Activated CD8-positive, alpha-beta T cell treated with anti-CD3 and anti-CD28 coated beads for 36 hours (primary cell): ENCODE measurements at regions not wholly inside any gene's neighbourhood (a gene's known extent, or its start where the extent isn't known, plus 50 kb on each side); places are given as distances from the start of the nearest gene placed in this dataset.

Experiments
- ATAC-seq: fragments of 200-7000 bp; cut with Tn5 transposase; one replicate; pipeline ENCODE4 v1.10.0; 2021; ENCODE audit warnings: mild to moderate bottlenecking, moderate library complexity
- CTCF ChIA-PET: fragments of 350-600 bp; sonication (Branson Sonifier 250); formaldehyde crosslinking; loops from one replicate; lab custom pipeline; 2021; ENCODE audit warnings: antibody characterized with exemption; lab: Charles Lee
- POLR2A ChIA-PET: fragments of 350-600 bp; sonication (Branson Sonifier 250); formaldehyde crosslinking; loops from one replicate; lab custom pipeline; 2021; ENCODE audit warnings: antibody characterized with exemption; lab: Charles Lee
- DNase-seq: peaks from one replicate; pipeline ENCODE4 v3.0.0-alpha.2; 2020
- H3K27ac Mint-ChIP-seq: one replicate; pipeline ENCODE4 v1.8.0; 2021; ENCODE audit warnings: mild to moderate bottlenecking, mixed read lengths
- H3K27me3 Mint-ChIP-seq: one replicate; pipeline ENCODE4 v1.8.0; 2021; ENCODE audit warnings: mixed read lengths
- H3K36me3 Mint-ChIP-seq: one replicate; pipeline ENCODE4 v1.8.0; 2021; ENCODE audit warnings: low read depth, mixed read lengths
- H3K4me1 Mint-ChIP-seq: one replicate; pipeline ENCODE4 v1.8.0; 2021; ENCODE audit warnings: low read depth, mixed read lengths
- H3K4me3 Mint-ChIP-seq: one replicate; pipeline ENCODE4 v1.8.0; 2021; ENCODE audit warnings: mild to moderate bottlenecking, moderate library complexity, mixed read lengths
- H3K9me3 Mint-ChIP-seq: one replicate; pipeline ENCODE4 v1.8.0; 2021; ENCODE audit warnings: mixed read lengths
- intact Hi-C: fragments of 100-400 bp; cut with micrococcal nuclease; formaldehyde crosslinking; loops from one replicate; pipeline ENCODE4 v1.10.0; 2022
- TF ChIP-seq, protein P1 (sequence below): fragments of 200-600 bp; IDR thresholded peaks from one replicate; pipeline ENCODE4 v1.8.0; 2022; ENCODE audit warnings: antibody characterized with exemption, mild to moderate bottlenecking

- ATAC-seq (no peak), DNase-seq (no peak)
- peaks cover 3% of the 10 kb centered on the region for H3K9me3 Mint-ChIP-seq
- no peak overlapping the region for H3K27ac Mint-ChIP-seq
- no peaks in the 10 kb centered on the region for H3K36me3 Mint-ChIP-seq
- ChIA-PET CTCF (no interaction called here), POLR2A (no interaction called here)
- TF ChIP-seq, protein P1, sequence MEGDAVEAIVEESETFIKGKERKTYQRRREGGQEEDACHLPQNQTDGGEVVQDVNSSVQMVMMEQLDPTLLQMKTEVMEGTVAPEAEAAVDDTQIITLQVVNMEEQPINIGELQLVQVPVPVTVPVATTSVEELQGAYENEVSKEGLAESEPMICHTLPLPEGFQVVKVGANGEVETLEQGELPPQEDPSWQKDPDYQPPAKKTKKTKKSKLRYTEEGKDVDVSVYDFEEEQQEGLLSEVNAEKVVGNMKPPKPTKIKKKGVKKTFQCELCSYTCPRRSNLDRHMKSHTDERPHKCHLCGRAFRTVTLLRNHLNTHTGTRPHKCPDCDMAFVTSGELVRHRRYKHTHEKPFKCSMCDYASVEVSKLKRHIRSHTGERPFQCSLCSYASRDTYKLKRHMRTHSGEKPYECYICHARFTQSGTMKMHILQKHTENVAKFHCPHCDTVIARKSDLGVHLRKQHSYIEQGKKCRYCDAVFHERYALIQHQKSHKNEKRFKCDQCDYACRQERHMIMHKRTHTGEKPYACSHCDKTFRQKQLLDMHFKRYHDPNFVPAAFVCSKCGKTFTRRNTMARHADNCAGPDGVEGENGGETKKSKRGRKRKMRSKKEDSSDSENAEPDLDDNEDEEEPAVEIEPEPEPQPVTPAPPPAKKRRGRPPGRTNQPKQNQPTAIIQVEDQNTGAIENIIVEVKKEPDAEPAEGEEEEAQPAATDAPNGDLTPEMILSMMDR, result no peak
- intact Hi-C loops, result no loop called here
- H3K4me1 Mint-ChIP-seq, result no peaks in the 10 kb centered on the region
- H3K4me3 Mint-ChIP-seq, result no peak overlapping the region
- H3K27me3 Mint-ChIP-seq, result no peaks in the 10 kb centered on the region
These were observed 316.8 kb downstream of the TUSC7 start for GRCh38 chr3:117026401-117026800.

DNA sequence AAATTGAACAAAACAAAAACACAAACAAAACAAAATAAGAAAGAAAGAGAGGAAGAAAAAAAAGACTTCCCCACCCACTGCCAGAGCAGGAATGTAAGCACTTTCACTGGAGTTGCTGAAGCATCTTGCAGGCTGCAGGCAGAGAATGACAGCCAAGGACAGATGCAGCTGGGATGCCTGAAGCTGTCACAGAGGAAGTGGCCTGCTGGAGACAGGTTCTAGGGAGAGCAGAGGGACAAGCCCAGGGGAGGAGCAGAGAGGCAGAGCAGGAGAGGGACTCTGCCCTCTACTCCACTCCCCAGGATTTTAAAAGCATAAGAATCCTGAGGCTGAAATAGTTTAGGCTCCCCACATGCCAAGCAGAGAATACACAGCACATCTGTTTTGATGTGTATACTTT, 326.2 kb downstream of the TUSC7 start:
- H3K4me3 Mint-ChIP-seq, result no peak overlapping the region
- no peaks in the 10 kb centered on the region for H3K9me3 Mint-ChIP-seq
- H3K4me1 Mint-ChIP-seq, result no peaks in the 10 kb centered on the region
- no peak overlapping the region for H3K27ac Mint-ChIP-seq
- ChIA-PET POLR2A (no interaction called here), CTCF (no interaction called here)
- no peaks in the 10 kb centered on the region for H3K36me3 Mint-ChIP-seq
- no peak for DNase-seq
- ATAC-seq, result no peak
- H3K27me3 Mint-ChIP-seq, result no peaks in the 10 kb centered on the region
- TF ChIP-seq, protein P1, result no peak
- intact Hi-C loops, result no loop called here

- Mint-ChIP-seq H3K27me3 (no peaks in the 10 kb centered on the region), H3K27ac (no peak overlapping the region), H3K4me3 (no peak overlapping the region), H3K4me1 (no peaks in the 10 kb centered on the region), H3K9me3 (no peaks in the 10 kb centered on the region), H3K36me3 (no peaks in the 10 kb centered on the region)
- TF ChIP-seq, protein P1, result no peak
- DNase-seq (no peak), ATAC-seq (no peak)
- ChIA-PET POLR2A (no interaction called here), CTCF (no interaction called here)
- intact Hi-C loops, result no loop called here
These were observed 326.8 kb downstream of the TUSC7 start for GRCh38 chr3:117036259-117036799.

GRCh38 chr3:117045143-117045542, 335.6 kb downstream of the TUSC7 start:
- POLR2A ChIA-PET, result no interaction called here
- H3K4me1 Mint-ChIP-seq, result no peaks in the 10 kb centered on the region
- intact Hi-C loops, result no loop called here
- TF ChIP-seq, protein P1, result no peak
- H3K4me3 Mint-ChIP-seq, result no peak overlapping the region
- H3K36me3 Mint-ChIP-seq, result no peaks in the 10 kb centered on the region
- H3K9me3 Mint-ChIP-seq, result no peaks in the 10 kb centered on the region
- H3K27ac Mint-ChIP-seq, result no peak overlapping the region
- DNase-seq (no peak), ATAC-seq (no peak)
- no peaks in the 10 kb centered on the region for H3K27me3 Mint-ChIP-seq
- CTCF ChIA-PET, result no interaction called here

GRCh38 chr3:117047951-117048705, 338.5 kb downstream of the TUSC7 start:
- intact Hi-C loops, result no loop called here
- DNase-seq (no peak), ATAC-seq (no peak)
- H3K27me3 Mint-ChIP-seq, result no peaks in the 10 kb centered on the region
- H3K4me3 Mint-ChIP-seq, result no peak overlapping the region
- TF ChIP-seq, protein P1, result no peak
- CTCF ChIA-PET, result no interaction called here
- no peaks in the 10 kb centered on the region for H3K9me3 Mint-ChIP-seq
- POLR2A ChIA-PET, result no interaction called here
- H3K27ac Mint-ChIP-seq, result no peak overlapping the region
- no peaks in the 10 kb centered on the region for H3K36me3 Mint-ChIP-seq
- no peaks in the 10 kb centered on the region for H3K4me1 Mint-ChIP-seq
